ENCODE measurements at regions not wholly inside any gene's neighbourhood (a gene's known extent, or its start where the extent isn't known, plus 50 kb on each side); places are given as distances from the start of the nearest gene placed in this dataset.
"Not testable (repeated sequence)": the region's sequence is repeated elsewhere in the genome, so short reads cannot be mapped to it uniquely, and the experiment has no call there.

- DNase-seq (ENCODE audit: low read depth in 2 of 2): not testable (repeated sequence)
Observed at GRCh38 chr18:60062831-60063230, 163.0 kb downstream of the PMAIP1 start.

DNA sequence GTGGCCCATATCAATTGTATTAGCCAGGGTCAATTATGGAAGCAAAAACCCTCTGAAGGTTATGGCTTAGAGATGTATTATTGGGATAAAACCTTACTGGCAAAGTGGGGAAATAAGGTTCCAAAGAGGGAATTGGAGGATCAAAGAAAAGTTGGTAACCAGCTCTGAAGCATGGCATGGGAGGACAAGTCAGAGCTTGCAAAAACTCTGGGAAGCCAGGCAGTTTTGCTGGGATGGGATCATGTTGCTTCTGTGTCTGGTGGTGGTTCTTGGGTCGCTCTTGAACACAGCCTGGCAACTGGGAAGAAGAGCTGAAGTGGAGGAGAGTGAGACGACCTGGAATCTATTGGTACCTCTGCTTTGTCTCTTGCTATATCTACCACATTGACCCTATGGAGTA lies 162.6 kb downstream of the PMAIP1 start:
- no peak for DNase-seq (ENCODE audit: low read depth in 2 of 2)

DNA sequence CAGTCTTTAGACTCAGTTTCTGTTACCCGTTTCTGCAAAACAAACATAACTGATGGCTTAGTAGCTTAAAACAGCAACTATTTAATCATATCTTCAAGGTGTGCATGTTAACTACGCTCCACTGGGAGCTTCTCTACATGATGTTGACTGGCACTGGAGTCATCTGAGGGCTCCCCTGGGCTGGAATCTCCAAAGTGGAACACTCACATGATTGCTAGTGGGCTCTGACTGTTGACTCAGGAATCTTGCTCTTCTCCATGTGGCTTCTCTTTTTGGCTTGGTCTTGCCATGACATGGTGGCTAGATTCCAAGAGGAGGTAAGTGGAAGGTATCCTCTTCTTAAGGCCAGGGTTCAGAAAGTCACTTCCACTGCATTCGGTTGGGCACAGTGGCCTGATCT lies 160.8 kb downstream of the PMAIP1 start:
- no peak for DNase-seq (ENCODE audit: low read depth in 2 of 2)

- DNase-seq (ENCODE audit: low read depth in 2 of 2): no peak
Observed at GRCh38 chr18:60060026-60060425, 160.2 kb downstream of the PMAIP1 start.

- no peak for DNase-seq (ENCODE audit: low read depth in 2 of 2)
Observed at GRCh38 chr18:60059216-60059615, 159.4 kb downstream of the PMAIP1 start.

DNA sequence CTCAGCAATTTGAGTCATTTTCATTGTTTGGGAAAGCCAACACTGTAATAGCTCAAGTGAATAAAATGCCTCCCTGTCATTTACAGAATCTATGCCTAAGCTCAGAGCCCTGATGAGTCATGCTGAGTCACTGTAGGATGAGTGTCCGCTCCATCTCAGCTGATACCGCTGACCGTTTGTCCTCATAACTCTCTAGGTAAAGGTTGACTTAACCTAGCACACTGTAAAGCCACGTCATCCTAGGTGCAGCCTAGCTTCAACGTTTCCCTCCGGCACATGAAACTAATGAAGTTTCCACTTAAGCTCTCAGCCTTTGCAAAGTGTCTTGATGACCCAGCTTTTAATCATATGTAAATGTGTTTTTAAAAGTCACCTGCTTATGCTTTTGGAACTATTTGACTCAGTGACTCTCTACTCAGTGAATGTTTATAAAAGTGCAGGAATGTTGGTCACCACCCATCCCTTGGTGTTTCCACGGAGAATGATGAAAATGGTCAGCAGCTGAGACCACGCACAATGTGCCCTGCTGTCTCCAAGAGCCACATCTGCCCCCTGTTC lies 154.0 kb downstream of the PMAIP1 start:
- DNase-seq (ENCODE audit: low read depth in 2 of 2): no peak

GRCh38 chr18:60050821-60051220 lies 151.0 kb downstream of the PMAIP1 start:
- no peak for DNase-seq (ENCODE audit: low read depth in 2 of 2)

- DNase-seq (ENCODE audit: low read depth in 2 of 2): no peak
Observed at GRCh38 chr18:60049172-60049571, 149.4 kb downstream of the PMAIP1 start.

DNA sequence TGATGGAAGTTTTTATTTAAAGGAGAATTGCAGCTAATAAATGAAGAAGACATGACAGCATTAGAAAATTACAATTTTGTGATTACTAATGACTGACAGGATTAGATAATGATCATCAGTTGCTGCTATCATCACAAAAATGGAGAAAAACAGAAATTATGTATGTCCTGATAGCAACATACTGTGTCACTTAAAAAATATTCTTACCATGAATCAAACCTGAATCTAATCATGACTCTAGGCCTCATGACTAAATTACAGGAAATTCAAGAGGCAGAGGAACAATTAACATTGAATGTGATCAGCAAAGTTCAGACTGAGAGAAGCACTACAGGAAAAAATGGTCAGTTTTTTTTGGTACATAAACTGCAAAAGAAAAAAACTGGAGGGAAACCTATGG lies 147.8 kb downstream of the PMAIP1 start:
- DNase-seq (ENCODE audit: low read depth in 2 of 2): no peak

DNA sequence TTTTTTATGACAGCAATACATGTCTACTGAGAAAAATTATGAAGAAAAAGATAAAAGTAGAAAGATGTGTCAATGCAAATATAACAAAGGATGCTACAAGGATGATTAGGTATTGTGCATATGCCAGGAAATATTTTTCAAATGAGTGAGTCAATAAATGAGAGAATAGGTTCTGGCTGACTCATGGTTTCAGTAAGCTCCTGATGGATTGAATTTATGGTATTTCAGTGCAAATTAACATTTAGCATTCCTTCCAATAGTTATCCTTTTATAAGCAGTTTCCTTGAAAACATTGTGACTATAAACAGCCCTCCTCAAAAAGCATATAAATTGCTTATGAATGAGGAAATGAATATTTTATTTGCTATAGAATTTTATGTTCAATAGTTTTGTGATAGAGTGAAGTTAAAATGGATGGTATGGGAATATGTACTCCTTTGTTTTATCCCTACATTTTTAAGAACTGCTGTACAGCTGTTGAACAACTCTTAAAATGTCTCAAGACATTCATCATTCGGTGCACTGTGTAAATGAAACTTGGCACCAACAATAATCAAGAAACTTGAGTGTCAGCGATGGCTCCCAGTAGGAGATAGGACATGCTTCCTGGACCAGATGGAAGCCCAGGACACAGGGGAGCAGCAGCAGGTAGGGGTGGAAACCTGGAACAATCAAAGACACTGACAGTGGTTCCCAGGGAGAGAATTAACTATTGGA lies 144.7 kb downstream of the PMAIP1 start:
- DNase-seq (ENCODE audit: low read depth in 2 of 2): no peak

GRCh38 chr18:60040971-60041370 lies 141.2 kb downstream of the PMAIP1 start:
- DNase-seq (ENCODE audit: low read depth in 2 of 2): no peak

DNA sequence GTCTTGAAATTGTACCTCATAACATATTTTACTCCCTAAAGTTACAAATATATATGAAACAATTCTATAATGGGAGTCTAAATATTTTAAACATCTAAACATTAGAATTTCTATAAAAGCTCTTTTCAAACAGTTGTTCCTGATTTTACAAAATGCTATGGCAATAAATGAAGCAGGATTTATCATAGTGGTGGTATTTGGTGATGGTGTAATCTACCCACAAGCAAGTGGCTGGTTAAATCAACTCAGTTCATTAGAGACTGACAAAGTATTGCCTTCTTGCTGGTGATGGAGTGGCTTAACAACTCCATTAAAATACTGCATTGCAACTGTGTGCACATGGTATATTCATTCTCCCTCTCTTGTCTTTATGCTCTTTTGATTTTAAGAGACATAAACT lies 138.9 kb downstream of the PMAIP1 start:
- DNase-seq (ENCODE audit: low read depth in 2 of 2): no peak

GRCh38 chr18:60027397-60027796 lies 127.6 kb downstream of the PMAIP1 start:
- DNase-seq (ENCODE audit: low read depth in 2 of 2): no peak

DNA sequence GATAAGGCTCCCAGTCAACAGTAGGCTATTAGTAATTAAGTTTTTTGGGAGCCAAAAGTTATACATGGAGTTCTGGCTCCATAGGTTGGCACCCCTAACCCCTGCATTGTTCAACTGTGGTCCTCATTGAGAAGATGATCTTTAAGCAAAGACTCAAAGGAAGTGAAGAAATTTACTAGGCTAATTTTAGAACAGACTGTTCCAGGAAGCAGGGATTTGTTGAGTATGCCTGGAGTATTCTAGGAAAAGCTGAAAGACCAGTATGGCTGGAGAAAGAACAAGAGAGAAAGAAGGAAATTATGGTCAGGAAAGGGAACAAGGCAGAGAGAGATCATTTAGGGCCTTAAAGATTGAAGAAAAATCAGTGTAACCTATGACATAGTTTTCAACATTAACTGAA lies 125.1 kb downstream of the PMAIP1 start:
- no peak for DNase-seq (ENCODE audit: low read depth in 2 of 2)

GRCh38 chr18:60024345-60024744 lies 124.5 kb downstream of the PMAIP1 start:
- DNase-seq (ENCODE audit: low read depth in 2 of 2): no peak

GRCh38 chr18:60022671-60023276 lies 123.0 kb downstream of the PMAIP1 start:
- no peak for DNase-seq (ENCODE audit: low read depth in 2 of 2)

DNA sequence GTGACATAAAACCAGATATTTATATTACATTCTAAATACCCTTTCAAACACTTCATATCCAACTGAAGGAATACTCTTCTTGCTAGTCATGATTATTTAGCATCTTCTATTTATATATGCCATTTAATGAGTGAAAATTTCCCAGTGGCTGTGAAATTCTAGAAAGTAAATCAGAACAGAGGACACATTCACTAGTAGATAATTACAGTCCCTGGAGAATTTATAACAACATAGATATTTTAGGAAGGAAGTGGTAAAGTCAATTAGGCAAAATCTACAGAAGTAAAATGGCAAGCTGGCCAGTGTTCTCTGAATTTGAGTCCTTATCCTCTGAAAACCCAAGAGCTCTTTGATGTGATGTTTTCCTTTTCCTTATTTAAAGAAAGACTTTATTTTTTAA lies 121.8 kb downstream of the PMAIP1 start:
- DNase-seq (ENCODE audit: low read depth in 2 of 2): no peak

DNA sequence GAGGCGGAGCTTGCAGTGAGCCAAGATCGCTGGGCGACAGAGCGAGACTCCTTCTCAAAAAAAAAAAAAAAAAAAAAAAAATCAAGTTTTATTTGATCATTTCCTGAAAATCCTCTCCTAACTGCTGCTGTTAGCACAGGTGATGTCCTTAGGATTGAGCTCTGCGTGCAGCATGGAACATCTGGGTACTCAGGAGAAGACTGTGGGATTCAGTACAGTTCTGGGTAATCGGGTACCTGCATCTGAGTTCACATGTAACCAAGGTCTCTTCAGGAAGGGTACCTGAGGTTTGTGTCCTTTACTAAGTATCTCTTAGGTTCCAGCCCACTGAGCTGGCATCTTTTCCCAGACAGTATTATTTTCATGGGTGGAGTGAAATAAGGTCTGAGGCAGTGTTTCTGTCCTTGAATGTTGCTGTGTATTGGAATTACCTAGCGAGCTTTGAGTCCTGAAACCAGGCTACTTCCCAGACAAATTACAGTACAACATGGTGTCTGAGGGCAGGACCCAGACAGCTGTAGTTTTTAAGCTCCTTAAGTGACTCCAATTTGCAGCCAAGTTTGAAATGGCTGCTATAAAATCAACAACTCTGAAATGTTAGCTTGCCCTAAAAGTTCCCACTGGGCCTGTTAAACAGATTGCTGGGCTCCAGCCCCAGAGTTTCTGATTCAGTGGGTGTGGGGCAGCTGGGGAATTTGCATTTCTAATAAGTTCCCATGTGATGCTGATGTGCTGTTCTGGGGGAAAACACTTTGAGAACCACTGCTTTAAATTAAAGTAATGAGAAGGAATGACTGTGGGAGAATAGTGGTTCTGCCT lies 120.5 kb downstream of the PMAIP1 start:
- DNase-seq (ENCODE audit: low read depth in 2 of 2): no peak

DNA sequence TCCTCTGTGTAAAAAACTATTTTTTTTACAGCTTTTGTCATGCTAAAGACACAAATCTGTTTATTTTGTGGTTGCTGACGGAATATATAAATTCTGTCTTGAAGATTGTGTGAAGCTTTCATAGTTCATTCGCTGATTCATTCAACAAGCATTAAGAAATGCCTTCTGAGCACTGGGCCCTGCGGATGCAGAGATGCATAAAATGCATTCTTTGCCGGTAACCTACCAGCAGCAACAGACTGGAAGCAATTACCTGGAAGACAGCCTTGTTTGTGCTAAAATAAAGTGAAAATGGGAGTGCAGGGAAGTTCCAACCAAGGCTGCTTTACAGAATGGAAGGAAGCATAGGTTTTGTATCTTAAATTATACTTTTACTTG lies 119.7 kb downstream of the PMAIP1 start:
- DNase-seq (ENCODE audit: low read depth in 2 of 2): no peak

DNA sequence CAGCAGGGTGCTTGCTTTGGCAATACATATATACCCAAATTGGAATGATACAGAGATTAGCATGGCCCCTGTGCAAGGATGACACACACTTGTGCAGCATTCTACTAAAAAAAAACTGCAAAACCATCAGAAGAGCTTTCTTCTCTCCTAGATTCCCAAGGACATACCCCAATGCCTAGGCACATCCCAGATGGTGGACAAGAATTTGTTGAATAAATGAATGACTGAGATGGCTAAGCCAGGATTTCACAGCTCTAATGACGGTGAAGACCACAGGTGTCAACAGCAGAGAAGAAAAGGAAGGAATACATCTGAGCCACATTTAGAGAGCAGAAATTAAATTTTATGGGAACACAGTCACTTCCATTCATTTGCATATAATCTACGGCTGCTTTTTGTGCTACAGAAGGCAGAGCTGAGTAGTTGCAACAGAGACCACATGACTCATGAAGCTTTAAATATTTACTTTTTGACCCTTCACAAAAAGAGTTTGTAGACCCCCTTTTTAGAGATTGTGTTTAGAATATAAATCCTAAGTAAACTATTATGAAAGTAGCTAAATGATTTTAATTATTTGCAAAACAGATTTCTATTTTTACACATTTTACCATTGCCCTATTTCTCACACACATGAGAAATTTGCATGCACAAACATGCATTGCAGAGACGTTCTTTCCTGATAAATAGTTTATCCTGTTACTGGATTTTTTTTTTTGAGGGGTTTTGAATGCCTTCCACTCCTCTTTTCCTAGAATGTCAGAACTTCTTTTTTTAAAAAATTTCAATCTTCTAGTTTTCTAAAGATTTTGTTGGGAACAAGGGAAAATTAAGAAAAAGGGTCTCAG lies 119.0 kb downstream of the PMAIP1 start:
- no peak for DNase-seq (ENCODE audit: low read depth in 2 of 2)

DNA sequence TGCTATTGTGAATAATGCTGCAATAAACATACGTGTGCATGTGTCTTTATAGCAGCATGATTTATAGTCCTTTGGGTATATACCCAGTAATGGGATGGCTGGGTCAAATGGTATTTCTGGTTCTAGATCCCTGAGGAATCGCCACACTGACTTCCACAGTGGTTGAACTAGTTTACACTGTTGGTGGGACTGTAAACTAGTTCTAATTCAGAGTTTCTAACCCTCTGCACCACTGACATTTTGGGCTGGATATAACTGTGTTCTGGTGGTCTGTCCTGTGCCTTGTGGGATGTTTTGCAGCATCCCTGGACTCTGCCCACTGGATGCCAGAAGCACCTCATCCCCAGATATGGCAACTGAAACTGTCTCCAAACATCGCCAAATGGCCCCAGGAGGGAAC lies 118.3 kb downstream of the PMAIP1 start:
- DNase-seq (ENCODE audit: low read depth in 2 of 2): not testable (repeated sequence)

- DNase-seq (ENCODE audit: low read depth in 2 of 2): no peak
Observed at GRCh38 chr18:60017371-60017770, 117.6 kb downstream of the PMAIP1 start.
